A673 (cell line): ENCODE measurements at regions not wholly inside any gene's neighbourhood (a gene's known extent, or its start where the extent isn't known, plus 50 kb on each side); places are given as distances from the start of the nearest gene placed in this dataset.

Experiments
- EZH2 ChIP-seq: fragments of 200-600 bp; sonication (generic); IDR thresholded peaks from 2 replicates; pipeline ENCODE4 v1.6.1; 2017; ENCODE audit warnings: borderline replicate concordance, low read depth, mild to moderate bottlenecking, mixed read lengths, antibody characterized with exemption, low read length; ENCODE audit not compliant: poor library complexity, severe bottlenecking
- TF ChIP-seq, protein P1 (sequence below): fragments of 300-800, 200-600 bp; sonication (generic); conservative IDR thresholded peaks from 2 replicates; pipeline ENCODE4 v1.5.1; 2017; ENCODE audit warnings: low read depth, mild to moderate bottlenecking, antibody characterized with exemption, low read length, moderate library complexity, mixed read lengths

DNA sequence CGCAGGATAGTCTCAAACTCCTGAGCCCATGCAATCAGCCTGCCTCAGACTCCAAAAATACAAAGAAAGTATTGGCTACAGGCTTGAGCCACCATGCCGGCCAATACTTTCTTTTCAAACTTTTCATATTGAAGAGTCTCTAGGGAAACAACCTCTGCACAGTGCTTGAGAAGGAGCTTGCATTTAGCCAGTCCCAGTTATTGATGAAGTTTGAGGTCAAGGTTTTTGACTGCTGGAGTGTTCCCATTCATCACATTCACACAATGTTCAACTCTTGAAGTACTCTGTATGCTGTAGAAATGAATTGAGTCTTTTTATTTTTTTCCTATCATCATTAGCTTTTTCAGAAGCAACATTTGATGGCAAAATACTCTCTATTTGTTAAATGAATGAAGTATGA, 355.8 kb upstream of the E2F7 start:
- TF ChIP-seq, protein P1, sequence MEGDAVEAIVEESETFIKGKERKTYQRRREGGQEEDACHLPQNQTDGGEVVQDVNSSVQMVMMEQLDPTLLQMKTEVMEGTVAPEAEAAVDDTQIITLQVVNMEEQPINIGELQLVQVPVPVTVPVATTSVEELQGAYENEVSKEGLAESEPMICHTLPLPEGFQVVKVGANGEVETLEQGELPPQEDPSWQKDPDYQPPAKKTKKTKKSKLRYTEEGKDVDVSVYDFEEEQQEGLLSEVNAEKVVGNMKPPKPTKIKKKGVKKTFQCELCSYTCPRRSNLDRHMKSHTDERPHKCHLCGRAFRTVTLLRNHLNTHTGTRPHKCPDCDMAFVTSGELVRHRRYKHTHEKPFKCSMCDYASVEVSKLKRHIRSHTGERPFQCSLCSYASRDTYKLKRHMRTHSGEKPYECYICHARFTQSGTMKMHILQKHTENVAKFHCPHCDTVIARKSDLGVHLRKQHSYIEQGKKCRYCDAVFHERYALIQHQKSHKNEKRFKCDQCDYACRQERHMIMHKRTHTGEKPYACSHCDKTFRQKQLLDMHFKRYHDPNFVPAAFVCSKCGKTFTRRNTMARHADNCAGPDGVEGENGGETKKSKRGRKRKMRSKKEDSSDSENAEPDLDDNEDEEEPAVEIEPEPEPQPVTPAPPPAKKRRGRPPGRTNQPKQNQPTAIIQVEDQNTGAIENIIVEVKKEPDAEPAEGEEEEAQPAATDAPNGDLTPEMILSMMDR: no peak
- TF ChIP-seq EZH2: no peak
